ENCODE measurements at regions not wholly inside any gene's neighbourhood (a gene's known extent, or its start where the extent isn't known, plus 50 kb on each side); places are given as distances from the start of the nearest gene placed in this dataset.

DNA sequence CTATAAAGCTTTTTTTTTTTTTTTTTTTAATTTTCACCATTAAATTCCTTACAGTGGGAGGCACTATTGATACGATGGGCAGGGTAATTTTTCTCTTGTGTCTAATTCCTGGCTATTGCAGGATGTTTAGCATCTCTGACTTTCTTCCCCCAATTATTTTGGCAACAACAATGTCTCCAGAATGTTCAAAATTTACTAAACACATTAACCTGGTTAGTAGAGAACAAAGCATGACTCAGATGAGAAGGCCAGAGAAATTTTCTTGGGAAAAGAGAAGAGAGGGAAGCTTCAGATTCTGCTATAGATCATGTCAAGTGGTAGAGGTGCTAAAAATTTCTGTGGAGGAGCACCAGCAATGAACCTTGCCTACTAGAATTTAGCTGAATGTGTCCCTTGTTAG, 171.5 kb upstream of the PRICKLE1 start:
- Histone ChIP-seq H3T11ph (ENCODE audit: low read length) (no peak overlapping the region), H2BK120ac (ENCODE audit: low read depth, low read length, poor library complexity, severe bottlenecking) (no peak overlapping the region), H4K91ac (ENCODE audit: insufficient read length, low read depth, low read length) (no peak overlapping the region), H3K56ac (ENCODE audit: insufficient read length, low read depth, low read length) (no peak overlapping the region), H3K23me2 (ENCODE audit: insufficient read length, low read depth, low read length, poor library complexity, severe bottlenecking) (no peaks in the 10 kb centered on the region), H3K4me1 (ENCODE audit: insufficient read depth, low read length) (peaks cover 14% of the 10 kb centered on the region), H3K79me1 (ENCODE audit: insufficient read depth, low read depth, low read length, poor library complexity, severe bottlenecking) (no peaks in the 10 kb centered on the region), H4K5ac (ENCODE audit: insufficient read length, low read depth, low read length) (no peak overlapping the region), H3K79me2 (ENCODE audit: insufficient read depth, low read length) (no peaks in the 10 kb centered on the region), H2AFZ (ENCODE audit: low read length) (no peak overlapping the region), H2BK15ac (ENCODE audit: low read depth, low read length) (no peak overlapping the region), H3K9me3 (ENCODE audit: control insufficient read depth, low read depth, low read length) (no peaks in the 10 kb centered on the region), H2BK5ac (ENCODE audit: insufficient read length, low read length) (no peak overlapping the region), H3K27me3 (ENCODE audit: insufficient read depth, low read length) (no peaks in the 10 kb centered on the region), H3K14ac (ENCODE audit: insufficient read depth, low read length) (no peak overlapping the region), H2BK12ac (ENCODE audit: insufficient read length, low read depth, low read length) (no peak overlapping the region), H2BK20ac (ENCODE audit: low read depth, low read length, poor library complexity, severe bottlenecking) (no peak overlapping the region), H3K4me2 (ENCODE audit: insufficient read depth, insufficient read length, low read length) (no peak overlapping the region), H3K27ac (ENCODE audit: insufficient read length, low read depth, low read length) (no peak overlapping the region), H3K23ac (ENCODE audit: insufficient read length, low read depth, low read length) (no peak overlapping the region), H3K9ac (ENCODE audit: extremely low read depth, insufficient read length, low read length) (no peak overlapping the region), H2AK5ac (ENCODE audit: insufficient read length, low read length) (no peak overlapping the region), H4K20me1 (ENCODE audit: control insufficient read depth, insufficient read depth, insufficient read length) (no peaks in the 10 kb centered on the region), H3K4ac (ENCODE audit: low read depth, low read length) (no peak overlapping the region), H3K18ac (ENCODE audit: insufficient read length, low read depth, low read length) (no peak overlapping the region), H4K8ac (replicated peaks; ENCODE audit: insufficient read length, low read depth, low read length) (no peak overlapping the region)
- WGBS (ENCODE audit: extremely low coverage, insufficient read length, low lambda C conversion rate) = no CpG with 5 or more reads among the region's 1 CpG
- H3K4me1 Mint-ChIP-seq = peaks cover 40 to 47% of the 10 kb centered on the region in 2 experiments
- no peak for DNase-seq
- H3K9me3 Mint-ChIP-seq = no peaks in the 10 kb centered on the region; a peak in 1 of 5 replicates
- no peak for TF ChIP-seq CTCF (conservative IDR thresholded peaks at IDR 0.05)
- no peak overlapping the region for H3K4me3 Mint-ChIP-seq
- no peaks in the 10 kb centered on the region; the same call in none of the 2 replicates for H3K27me3 Mint-ChIP-seq (ENCODE audit: low read depth)
- H3K36me3 Mint-ChIP-seq (ENCODE audit: insufficient read depth in 1 of 3, low read depth in 3 of 3) = peaks cover 0 to under 1% (median 0%) of the 10 kb centered on the region in 3 experiments; a peak in 1 of 7 replicates
- no peak overlapping the region for H3K27ac Mint-ChIP-seq
